B cell (primary cell): ENCODE measurements at regions not wholly inside any gene's neighbourhood (a gene's known extent, or its start where the extent isn't known, plus 50 kb on each side); places are given as distances from the start of the nearest gene placed in this dataset.

Experiments
- CTCF ChIP-seq: fragments of 200-600 bp; IDR thresholded peaks from one replicate; pipeline ENCODE4 v1.8.0; 2022; ENCODE audit warnings: antibody characterized with exemption, mild to moderate bottlenecking
- EZH2 ChIP-seq: IDR thresholded peaks from 2 replicates; pipeline ENCODE4 v1.6.1; 2012; ENCODE audit warnings: borderline replicate concordance, low read depth, mild to moderate bottlenecking, moderate library complexity, low read length; ENCODE audit not compliant: insufficient read depth, poor library complexity, severe bottlenecking

GRCh38 chr4:177761692-177762091 lies 319.5 kb upstream of the AGA start:
- TF ChIP-seq EZH2 (no peak), CTCF (no peak)
